Hepatocyte (in vitro differentiated cells): ENCODE measurements at regions not wholly inside any gene's neighbourhood (a gene's known extent, or its start where the extent isn't known, plus 50 kb on each side); places are given as distances from the start of the nearest gene placed in this dataset.

Experiments
- DNase-seq: peaks from one replicate; pipeline ENCODE4 v3.0.0-alpha.2; 2016; ENCODE audit warnings: low spot score
- H2AFZ ChIP-seq: fragments of 200-600 bp; sonication (generic); 2 replicates; pipeline ENCODE4 v1.6.0; 2016; ENCODE audit warnings: antibody characterized with exemption, mild to moderate bottlenecking
- H3K27ac ChIP-seq: fragments of 200-600 bp; sonication (generic); 2 replicates; pipeline ENCODE4 v1.5.1; 2016; ENCODE audit warnings: mild to moderate bottlenecking
- H3K27me3 ChIP-seq: fragments of 200-600 bp; sonication (generic); 2 replicates; pipeline ENCODE4 v1.6.1; 2016
- H3K36me3 ChIP-seq: fragments of 200-600 bp; sonication (generic); replicated peaks from 2 replicates; pipeline ENCODE4 v1.5.1; 2016; ENCODE audit warnings: low read depth; ENCODE audit not compliant: insufficient read depth
- H3K4me1 ChIP-seq: fragments of 200-600 bp; sonication (generic); 2 replicates; pipeline ENCODE4 v1.5.1; 2016; ENCODE audit warnings: mild to moderate bottlenecking, moderate library complexity; ENCODE audit not compliant: insufficient read depth
- H3K4me2 ChIP-seq: fragments of 200-600 bp; sonication (generic); 2 replicates; pipeline ENCODE4 v1.6.0; 2016
- H3K4me3 ChIP-seq: fragments of 200-600 bp; sonication (generic); 2 replicates; pipeline ENCODE4 v1.5.1; 2016; ENCODE audit warnings: mild to moderate bottlenecking
- H3K79me2 ChIP-seq: fragments of 200-600 bp; sonication (generic); 2 replicates; pipeline ENCODE4 v1.6.0; 2017; ENCODE audit warnings: mild to moderate bottlenecking
- H3K9me2 ChIP-seq: fragments of 200-600 bp; sonication (generic); replicated peaks from 2 replicates; pipeline ENCODE4 v1.6.0; 2017; ENCODE audit warnings: mild to moderate bottlenecking; ENCODE audit not compliant: insufficient read depth
- H3K9me3 ChIP-seq: fragments of 200-600 bp; sonication (generic); 2 replicates; pipeline ENCODE4 v1.5.1; 2016; ENCODE audit warnings: low read depth, mild to moderate bottlenecking
- H4K20me1 ChIP-seq: fragments of 200-600 bp; sonication (generic); 2 replicates; pipeline ENCODE4 v1.6.0; 2016; ENCODE audit warnings: mild to moderate bottlenecking; ENCODE audit not compliant: insufficient read depth, poor library complexity, severe bottlenecking
- EZH2 ChIP-seq: fragments of 200-600 bp; sonication (generic); IDR thresholded peaks from 2 replicates; pipeline ENCODE4 v1.6.1; 2016; ENCODE audit warnings: antibody characterized with exemption, mild to moderate bottlenecking, borderline replicate concordance
- EZH2phosphoT487 ChIP-seq: fragments of 200-600 bp; sonication (generic); IDR thresholded peaks from one replicate; pipeline ENCODE4 v1.6.1; 2018; ENCODE audit warnings: antibody characterized with exemption, mild to moderate bottlenecking, low read depth, moderate library complexity; ENCODE audit not compliant: unreplicated experiment, severe bottlenecking
- WGBS: methylation state at CpG from one replicate; pipeline ENCODE4 v1.1.6; 2016; ENCODE audit warnings: low lambda C conversion rate; ENCODE audit errors: missing lambda C conversion rate; 5-methylcytosine and 5-hydroxymethylcytosine counted together
- TF ChIP-seq, protein P1 (sequence below): fragments of 200-600 bp; sonication (generic); IDR thresholded peaks from 2 replicates; pipeline ENCODE4 v1.5.1; 2016; ENCODE audit warnings: antibody characterized with exemption, mild to moderate bottlenecking; ENCODE audit not compliant: poor library complexity

DNA sequence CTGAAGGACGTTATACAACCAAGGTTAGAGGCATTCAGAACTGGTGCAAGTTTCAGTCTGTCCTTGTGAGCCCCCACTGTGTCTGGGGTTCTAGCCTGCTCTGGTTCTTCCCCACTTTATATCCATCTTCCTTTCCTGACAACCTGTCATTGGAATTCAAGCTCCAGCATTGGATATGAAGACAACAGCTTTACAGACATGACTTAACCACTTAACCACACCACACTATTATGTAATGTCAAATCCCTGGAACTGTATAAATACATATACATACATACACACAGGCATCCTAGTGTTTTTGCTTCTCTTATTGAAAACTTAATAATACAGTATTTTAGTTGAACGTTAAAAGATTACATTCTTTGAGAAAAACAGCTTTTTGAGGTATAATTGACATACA is 217.9 kb upstream of the SGK1 start:
- Histone ChIP-seq H3K27ac (no peak overlapping the region), H3K9me3 (no peaks in the 10 kb centered on the region), H3K36me3 (no peaks in the 10 kb centered on the region), H3K4me2 (no peak overlapping the region), H3K4me3 (no peak overlapping the region), H3K9me2 (no peaks in the 10 kb centered on the region), H3K79me2 (no peaks in the 10 kb centered on the region), H2AFZ (no peak overlapping the region), H3K27me3 (no peaks in the 10 kb centered on the region), H3K4me1 (no peaks in the 10 kb centered on the region), H4K20me1 (no peaks in the 10 kb centered on the region)
- no peak for DNase-seq
- 77% methylated on average over 2 of the region's 2 CpGs for WGBS
- TF ChIP-seq EZH2phosphoT487 (no peak), EZH2 (no peak)

DNA sequence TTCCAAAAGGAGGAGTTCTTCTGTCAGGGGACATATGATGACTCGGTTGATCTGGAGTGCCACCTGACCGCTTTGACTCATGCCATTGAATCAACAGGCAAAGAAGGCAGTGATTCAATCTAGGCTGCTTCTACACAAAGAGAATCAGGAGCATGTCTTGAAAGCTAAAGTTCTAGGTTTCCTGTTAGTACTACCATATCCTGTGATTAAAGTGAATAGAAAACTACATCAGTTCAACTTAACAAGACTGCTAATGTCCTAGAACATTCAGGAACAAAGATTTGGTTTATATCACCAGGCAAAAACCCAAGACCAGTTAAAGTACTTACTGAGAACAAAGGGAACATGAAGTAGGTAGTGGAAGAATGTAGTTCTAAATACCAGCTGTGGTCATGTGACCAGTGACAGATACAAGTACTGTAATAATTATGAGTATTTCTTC is 216.8 kb upstream of the SGK1 start:
- Histone ChIP-seq H3K27me3 (no peaks in the 10 kb centered on the region), H3K9me2 (no peaks in the 10 kb centered on the region), H2AFZ (no peak overlapping the region), H3K4me1 (no peaks in the 10 kb centered on the region), H3K27ac (no peak overlapping the region), H3K9me3 (no peaks in the 10 kb centered on the region), H3K4me3 (no peak overlapping the region), H3K4me2 (no peak overlapping the region), H3K79me2 (no peaks in the 10 kb centered on the region), H3K36me3 (no peaks in the 10 kb centered on the region), H4K20me1 (no peaks in the 10 kb centered on the region)
- no peak for DNase-seq
- 94% methylated on average over 2 of the region's 2 CpGs for WGBS
- TF ChIP-seq, protein P1, sequence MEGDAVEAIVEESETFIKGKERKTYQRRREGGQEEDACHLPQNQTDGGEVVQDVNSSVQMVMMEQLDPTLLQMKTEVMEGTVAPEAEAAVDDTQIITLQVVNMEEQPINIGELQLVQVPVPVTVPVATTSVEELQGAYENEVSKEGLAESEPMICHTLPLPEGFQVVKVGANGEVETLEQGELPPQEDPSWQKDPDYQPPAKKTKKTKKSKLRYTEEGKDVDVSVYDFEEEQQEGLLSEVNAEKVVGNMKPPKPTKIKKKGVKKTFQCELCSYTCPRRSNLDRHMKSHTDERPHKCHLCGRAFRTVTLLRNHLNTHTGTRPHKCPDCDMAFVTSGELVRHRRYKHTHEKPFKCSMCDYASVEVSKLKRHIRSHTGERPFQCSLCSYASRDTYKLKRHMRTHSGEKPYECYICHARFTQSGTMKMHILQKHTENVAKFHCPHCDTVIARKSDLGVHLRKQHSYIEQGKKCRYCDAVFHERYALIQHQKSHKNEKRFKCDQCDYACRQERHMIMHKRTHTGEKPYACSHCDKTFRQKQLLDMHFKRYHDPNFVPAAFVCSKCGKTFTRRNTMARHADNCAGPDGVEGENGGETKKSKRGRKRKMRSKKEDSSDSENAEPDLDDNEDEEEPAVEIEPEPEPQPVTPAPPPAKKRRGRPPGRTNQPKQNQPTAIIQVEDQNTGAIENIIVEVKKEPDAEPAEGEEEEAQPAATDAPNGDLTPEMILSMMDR, result no peak
- TF ChIP-seq EZH2phosphoT487 (no peak), EZH2 (no peak)

DNA sequence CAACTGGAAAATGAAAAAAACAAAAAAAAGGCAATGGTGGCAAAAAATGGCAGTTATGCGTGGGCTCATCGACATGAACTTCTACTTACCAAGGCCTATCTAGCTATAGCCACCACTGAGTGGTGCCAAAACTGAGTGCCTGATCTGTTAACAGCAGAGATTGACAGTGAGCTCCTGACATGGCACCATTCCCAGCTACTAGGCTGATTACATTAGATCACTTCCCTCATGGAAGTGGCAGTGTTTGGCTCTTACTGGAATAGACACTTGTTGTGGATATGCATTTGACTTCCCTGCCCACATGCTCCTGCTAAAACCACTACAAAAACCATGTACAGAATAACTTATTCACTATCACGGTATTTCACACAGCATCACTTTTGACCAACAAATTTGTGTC is 216.1 kb upstream of the SGK1 start:
- Histone ChIP-seq H3K27me3 (no peaks in the 10 kb centered on the region), H3K36me3 (no peaks in the 10 kb centered on the region), H3K9me3 (no peaks in the 10 kb centered on the region), H3K4me2 (no peak overlapping the region), H2AFZ (no peak overlapping the region), H3K79me2 (no peaks in the 10 kb centered on the region), H3K4me1 (peaks cover 3% of the 10 kb centered on the region), H3K27ac (no peak overlapping the region), H3K4me3 (no peak overlapping the region), H3K9me2 (no peaks in the 10 kb centered on the region), H4K20me1 (no peaks in the 10 kb centered on the region)
- TF ChIP-seq, protein P1, result no peak
- no peak for TF ChIP-seq EZH2
- no peak for TF ChIP-seq EZH2phosphoT487
- WGBS, result 99% methylated on average over 3 of the region's 3 CpGs
- no peak for DNase-seq

DNA sequence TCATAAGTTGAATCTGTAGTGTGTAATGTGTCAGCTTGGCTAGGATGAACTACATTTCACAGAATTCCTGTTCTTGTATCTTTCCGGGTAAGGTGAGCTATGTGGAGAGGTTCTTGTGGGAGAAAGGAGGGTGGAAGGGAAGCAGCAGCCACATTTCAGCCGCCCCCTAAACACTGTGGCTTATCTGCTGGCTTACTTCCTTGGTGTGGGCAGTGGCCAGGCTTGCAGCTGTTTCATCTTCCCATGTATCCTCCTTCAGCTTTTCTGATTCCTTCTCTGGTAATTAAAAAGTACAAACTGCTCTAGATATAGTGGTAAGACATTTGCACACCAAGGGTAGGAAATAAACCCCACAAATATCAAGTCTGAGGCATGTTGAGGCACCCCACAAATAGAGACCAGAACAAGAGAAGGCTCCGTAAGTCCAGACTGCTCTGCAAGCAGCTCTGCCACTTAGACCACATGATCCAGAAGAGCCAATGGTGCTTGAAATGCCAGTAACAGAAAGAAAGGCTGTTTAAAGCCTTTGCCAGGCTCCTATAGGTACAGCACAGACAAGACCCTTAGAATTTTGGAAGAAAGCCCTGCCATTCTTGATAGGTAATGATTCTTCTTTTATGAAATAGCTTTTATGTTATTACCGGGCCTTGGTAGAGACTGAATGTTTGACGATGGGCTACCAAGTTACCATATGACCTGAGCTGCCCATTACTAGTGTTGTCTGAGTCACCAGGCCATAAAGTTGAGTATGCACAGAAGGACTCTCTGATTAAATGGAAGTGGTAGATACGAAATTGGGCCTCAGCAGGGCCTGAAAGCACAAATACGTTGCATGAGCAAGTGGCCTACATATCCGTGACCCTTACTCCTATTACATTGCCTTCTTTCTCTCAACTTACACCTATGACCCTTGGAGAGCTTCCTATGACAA is 215.0 kb upstream of the SGK1 start:
- H4K20me1 ChIP-seq, result no peaks in the 10 kb centered on the region
- TF ChIP-seq EZH2, result no peak
- TF ChIP-seq, protein P1, result no peak
- no peak for TF ChIP-seq EZH2phosphoT487
- H3K9me2 ChIP-seq, result no peaks in the 10 kb centered on the region
- no peaks in the 10 kb centered on the region for H3K27me3 ChIP-seq
- H3K4me3 ChIP-seq, result no peak overlapping the region
- no peaks in the 10 kb centered on the region for H3K9me3 ChIP-seq
- H3K36me3 ChIP-seq, result no peaks in the 10 kb centered on the region
- 89% methylated on average over 8 of the region's 8 CpGs for WGBS
- peaks cover 3% of the 10 kb centered on the region for H3K4me1 ChIP-seq
- no peak overlapping the region for H3K27ac ChIP-seq
- no peak overlapping the region for H3K4me2 ChIP-seq
- H2AFZ ChIP-seq, result no peak overlapping the region
- no peak for DNase-seq
- no peaks in the 10 kb centered on the region for H3K79me2 ChIP-seq
